WI38 (cell line): ENCODE measurements at regions not wholly inside any gene's neighbourhood (a gene's known extent, or its start where the extent isn't known, plus 50 kb on each side); places are given as distances from the start of the nearest gene placed in this dataset.

Experiments
- H3K4me3 ChIP-seq: 2 replicates; pipeline ENCODE4 v1.5.1; 2011; ENCODE audit warnings: low read depth, mild to moderate bottlenecking, control low read depth, low read length
- CTCF ChIP-seq: IDR thresholded peaks from 2 replicates; pipeline ENCODE4 v1.5.1; 2012; ENCODE audit warnings: low read depth, mild to moderate bottlenecking, control low read depth, low read length

- TF ChIP-seq CTCF: no peak
- H3K4me3 ChIP-seq: no peak overlapping the region
Observed at GRCh38 chr13:64441740-64442139, 2788.4 kb downstream of the PCDH9 start.

GRCh38 chr13:64438084-64438483, 2792.1 kb downstream of the PCDH9 start:
- H3K4me3 ChIP-seq: no peak overlapping the region
- TF ChIP-seq CTCF: no peak

GRCh38 chr13:64429691-64430090, 2800.4 kb downstream of the PCDH9 start:
- no peak for TF ChIP-seq CTCF
- no peak overlapping the region for H3K4me3 ChIP-seq

DNA sequence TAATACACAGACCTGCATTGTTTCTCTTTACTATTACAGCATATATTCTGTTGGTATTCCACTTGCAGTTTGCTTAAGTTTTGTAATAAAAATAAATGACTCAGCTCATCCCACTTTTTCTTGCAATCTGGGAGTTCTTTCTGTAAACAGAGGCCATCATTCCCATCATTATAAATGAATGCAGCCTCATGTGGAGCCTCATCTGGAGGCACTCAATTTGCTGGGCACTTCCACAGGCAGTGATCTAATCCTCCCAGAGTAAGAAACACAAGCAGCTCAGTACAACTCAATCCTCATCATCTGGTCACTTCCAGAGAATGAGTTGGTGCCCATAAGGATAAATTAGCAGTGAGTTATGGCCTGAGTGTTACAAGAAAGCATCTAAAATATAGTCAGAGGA, 2801.9 kb downstream of the PCDH9 start:
- no peak overlapping the region for H3K4me3 ChIP-seq
- no peak for TF ChIP-seq CTCF

DNA sequence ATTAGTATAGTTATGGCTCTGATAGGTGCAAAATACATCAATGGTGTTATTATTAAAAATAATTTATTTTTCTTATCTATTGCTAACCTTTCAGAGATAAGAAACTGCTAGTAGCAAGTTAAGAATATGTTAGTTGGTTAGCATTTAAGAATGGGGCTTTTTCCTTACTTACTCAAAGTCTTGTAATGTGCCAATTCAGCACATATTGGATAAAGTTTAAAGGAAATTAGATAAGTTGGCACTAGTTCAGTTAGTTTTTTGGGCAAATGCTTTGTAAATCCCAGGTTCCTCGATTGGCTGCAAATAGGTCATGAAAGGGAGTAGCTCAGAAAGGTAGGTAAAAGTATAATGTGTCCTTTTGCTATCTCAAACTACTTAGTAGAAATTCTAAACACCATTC, 2806.7 kb downstream of the PCDH9 start:
- no peak overlapping the region for H3K4me3 ChIP-seq
- TF ChIP-seq CTCF: no peak

- H3K4me3 ChIP-seq: no peak overlapping the region
- TF ChIP-seq CTCF: no peak
Observed at GRCh38 chr13:64420181-64420580, 2810.0 kb downstream of the PCDH9 start.

- H3K4me3 ChIP-seq: no peak overlapping the region
- no peak for TF ChIP-seq CTCF
Observed at GRCh38 chr13:64417581-64417980, 2812.6 kb downstream of the PCDH9 start.

DNA sequence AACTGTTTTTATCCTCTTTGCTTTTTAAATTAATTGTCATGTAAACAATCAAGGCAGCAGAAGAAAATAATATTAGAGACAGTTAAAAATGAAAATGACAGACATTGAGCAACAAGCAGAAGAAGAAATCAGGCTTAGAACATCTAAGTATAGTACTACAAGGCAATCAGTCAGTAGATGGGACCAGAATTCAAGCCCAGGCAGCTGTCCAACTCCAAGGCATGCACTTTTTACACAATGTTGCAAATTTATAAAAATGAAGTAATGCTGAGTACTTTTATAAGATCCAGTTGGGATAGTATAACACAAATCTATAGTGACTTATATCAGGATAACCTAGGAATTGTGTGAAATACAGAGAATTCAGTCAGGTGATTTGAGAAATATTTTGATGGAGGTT, 2815.8 kb downstream of the PCDH9 start:
- TF ChIP-seq CTCF: no peak
- no peak overlapping the region for H3K4me3 ChIP-seq
